ENCODE measurements at regions not wholly inside any gene's neighbourhood (a gene's known extent, or its start where the extent isn't known, plus 50 kb on each side); places are given as distances from the start of the nearest gene placed in this dataset.

GRCh38 chrX:113892401-113892800 lies 691.5 kb upstream of the HTR2C start:
- ATAC-seq: no peak
- 100% methylated on average over 1 of the region's 1 CpG; no CpG with 5 or more reads in 1 of the 2 donors for WGBS, 2 donors (ENCODE audit: low coverage in 1 of 2)

GRCh38 chrX:113873056-113873455 lies 710.8 kb upstream of the HTR2C start:
- Histone ChIP-seq H3K9me3 (no peaks in the 10 kb centered on the region), H3K4me1 (no peaks in the 10 kb centered on the region), H3K27ac (no peak overlapping the region), H3K27me3 (no peaks in the 10 kb centered on the region), H3K4me3 (no peak overlapping the region), H3K36me3 (no peaks in the 10 kb centered on the region)
- 85 to 93% methylated on average over 2 to 3 of the region's 3 CpGs for WGBS, 2 donors (ENCODE audit: low coverage in 1 of 2)
- no peak for ATAC-seq
- no peak for TF ChIP-seq POLR2AphosphoS5 (IDR thresholded peaks at IDR 0.05)
- TF ChIP-seq POLR2A (IDR thresholded peaks at IDR 0.05): no peak
- TF ChIP-seq EP300 (IDR thresholded peaks at IDR 0.05): no peak
- TF ChIP-seq CTCF (IDR thresholded peaks at IDR 0.05): no peak

More at GRCh38 chrX:113892401-113892800, 691.5 kb upstream of the HTR2C start:
- no peak for TF ChIP-seq CTCF (IDR thresholded peaks at IDR 0.05)
- TF ChIP-seq EP300 (IDR thresholded peaks at IDR 0.05): no peak
- no peak for TF ChIP-seq POLR2A (IDR thresholded peaks at IDR 0.05)
- TF ChIP-seq POLR2AphosphoS5 (IDR thresholded peaks at IDR 0.05): no peak
- H3K4me3 ChIP-seq: no peak overlapping the region
- no peaks in the 10 kb centered on the region for H3K27me3 ChIP-seq
- H3K9me3 ChIP-seq: no peaks in the 10 kb centered on the region
- no peak overlapping the region for H3K27ac ChIP-seq
- no peaks in the 10 kb centered on the region for H3K36me3 ChIP-seq
- no peaks in the 10 kb centered on the region for H3K4me1 ChIP-seq

GRCh38 chrX:113868711-113869110 lies 715.2 kb upstream of the HTR2C start:
- no peak for ATAC-seq
- no peaks in the 10 kb centered on the region for H3K36me3 ChIP-seq
- H3K4me1 ChIP-seq: no peaks in the 10 kb centered on the region
- no peak overlapping the region for H3K27ac ChIP-seq
- H3K4me3 ChIP-seq: no peak overlapping the region
- no peaks in the 10 kb centered on the region for H3K9me3 ChIP-seq
- no peaks in the 10 kb centered on the region for H3K27me3 ChIP-seq
- TF ChIP-seq POLR2A (IDR thresholded peaks at IDR 0.05) (no peak), CTCF (IDR thresholded peaks at IDR 0.05) (no peak), EP300 (IDR thresholded peaks at IDR 0.05) (no peak), POLR2AphosphoS5 (IDR thresholded peaks at IDR 0.05) (no peak)
- WGBS, 2 donors (ENCODE audit: low coverage in 1 of 2): 63 to 67% methylated on average over 2 to 3 of the region's 3 CpGs

GRCh38 chrX:113868177-113868576 lies 715.7 kb upstream of the HTR2C start:
- no peak for TF ChIP-seq POLR2A (IDR thresholded peaks at IDR 0.05)
- TF ChIP-seq POLR2AphosphoS5 (IDR thresholded peaks at IDR 0.05): no peak
- no peak for TF ChIP-seq CTCF (IDR thresholded peaks at IDR 0.05)
- no peak for TF ChIP-seq EP300 (IDR thresholded peaks at IDR 0.05)
- 9 to 22% methylated on average over 4 to 5 of the region's 5 CpGs for WGBS, 2 donors (ENCODE audit: low coverage in 1 of 2)
- no peaks in the 10 kb centered on the region for H3K4me1 ChIP-seq

GRCh38 chrX:113849408-113849807 lies 734.5 kb upstream of the HTR2C start:
- TF ChIP-seq EP300 (IDR thresholded peaks at IDR 0.05) (no peak), CTCF (IDR thresholded peaks at IDR 0.05) (no peak), POLR2A (IDR thresholded peaks at IDR 0.05) (no peak)
- Histone ChIP-seq H3K27ac (no peak overlapping the region), H3K9me3 (no peaks in the 10 kb centered on the region), H3K4me3 (no peak overlapping the region), H3K27me3 (no peaks in the 10 kb centered on the region), H3K4me1 (no peaks in the 10 kb centered on the region), H3K36me3 (no peaks in the 10 kb centered on the region)
- ATAC-seq: no peak

More at GRCh38 chrX:113868177-113868576, 715.7 kb upstream of the HTR2C start:
- Histone ChIP-seq H3K36me3 (no peaks in the 10 kb centered on the region), H3K27me3 (no peaks in the 10 kb centered on the region), H3K4me3 (no peak overlapping the region), H3K9me3 (no peaks in the 10 kb centered on the region), H3K27ac (no peak overlapping the region)
- no peak for ATAC-seq

Measured in gastroesophageal sphincter (tissue), 4 donors.